ENCODE measurements at regions not wholly inside any gene's neighbourhood (a gene's known extent, or its start where the extent isn't known, plus 50 kb on each side); places are given as distances from the start of the nearest gene placed in this dataset.

GRCh38 chr6:40954446-40955177 is 84.4 kb downstream of the UNC5CL start:
- H3K27me3 ChIP-seq (ENCODE audit: low read length): 0 out of 2 replicates have a peak, but pooled peaks cover 3% of the 10 kb centered on the region
- H3K79me2 ChIP-seq (ENCODE audit: insufficient read depth, low read length): no peaks in the 10 kb centered on the region
- H3K36me3 ChIP-seq (ENCODE audit: low read length): no peaks in the 10 kb centered on the region
- H3K9me3 ChIP-seq (ENCODE audit: insufficient read depth, low read length): no peaks in the 10 kb centered on the region
- H3K27ac ChIP-seq (ENCODE audit: low read depth, low read length): no peak overlapping the region
- H3K4me3 ChIP-seq (ENCODE audit: insufficient read depth, low read length, poor library complexity, severe bottlenecking): no peak overlapping the region
- H3K9me2 ChIP-seq (replicated peaks; ENCODE audit: insufficient read depth, low read length): no peaks in the 10 kb centered on the region
- no peak overlapping the region for H3K4me2 ChIP-seq (ENCODE audit: low read depth, low read length, poor library complexity, severe bottlenecking)
- no peaks in the 10 kb centered on the region for H3F3A ChIP-seq (ENCODE audit: insufficient read depth)
- H4K20me1 ChIP-seq (ENCODE audit: low read depth, low read length): no peaks in the 10 kb centered on the region
- no peak for TF ChIP-seq CTCF (IDR thresholded peaks at IDR 0.05; ENCODE audit: insufficient read depth, low read length, poor library complexity, severe bottlenecking)
- H3K9ac ChIP-seq (ENCODE audit: low read length): no peak overlapping the region
- H2AFZ ChIP-seq (ENCODE audit: low read depth, low read length, severe bottlenecking): no peak overlapping the region

- Histone ChIP-seq H2AFZ (ENCODE audit: low read depth, low read length, severe bottlenecking) (no peak overlapping the region), H3K9me3 (ENCODE audit: insufficient read depth, low read length) (no peaks in the 10 kb centered on the region), H3K4me3 (ENCODE audit: insufficient read depth, low read length, poor library complexity, severe bottlenecking) (no peak overlapping the region), H3K9ac (ENCODE audit: low read length) (no peak overlapping the region), H3K4me2 (ENCODE audit: low read depth, low read length, poor library complexity, severe bottlenecking) (no peak overlapping the region), H3F3A (ENCODE audit: insufficient read depth) (no peaks in the 10 kb centered on the region), H3K36me3 (ENCODE audit: low read length) (no peaks in the 10 kb centered on the region), H3K9me2 (replicated peaks; ENCODE audit: insufficient read depth, low read length) (no peaks in the 10 kb centered on the region), H3K27me3 (ENCODE audit: low read length) (0 out of 2 replicates have a peak, but pooled peaks cover 3% of the 10 kb centered on the region), H3K79me2 (ENCODE audit: insufficient read depth, low read length) (no peaks in the 10 kb centered on the region), H3K27ac (ENCODE audit: low read depth, low read length) (no peak overlapping the region), H4K20me1 (ENCODE audit: low read depth, low read length) (no peaks in the 10 kb centered on the region)
- TF ChIP-seq CTCF (IDR thresholded peaks at IDR 0.05; ENCODE audit: insufficient read depth, low read length, poor library complexity, severe bottlenecking): no peak
- no peak for TF ChIP-seq EZH2phosphoT487 (conservative IDR thresholded peaks at IDR 0.05; ENCODE audit: low read length)
Measured at GRCh38 chr6:40953486-40953885, 85.5 kb downstream of the UNC5CL start.

GRCh38 chr6:40950986-40951698 is 87.9 kb downstream of the UNC5CL start:
- H3K4me2 ChIP-seq (ENCODE audit: low read depth, low read length, poor library complexity, severe bottlenecking): no peak overlapping the region
- no peaks in the 10 kb centered on the region for H3K36me3 ChIP-seq (ENCODE audit: low read length)
- TF ChIP-seq EZH2phosphoT487 (conservative IDR thresholded peaks at IDR 0.05; ENCODE audit: low read length) (no peak), CTCF (IDR thresholded peaks at IDR 0.05; ENCODE audit: insufficient read depth, low read length, poor library complexity, severe bottlenecking) (no peak)
- no peak overlapping the region for H3K27ac ChIP-seq (ENCODE audit: low read depth, low read length)
- H2AFZ ChIP-seq (ENCODE audit: low read depth, low read length, severe bottlenecking): no peak overlapping the region
- no peaks in the 10 kb centered on the region for H3F3A ChIP-seq (ENCODE audit: insufficient read depth)
- 0 out of 2 replicates have a peak, but pooled peaks cover 3% of the 10 kb centered on the region for H3K27me3 ChIP-seq (ENCODE audit: low read length)
- H4K20me1 ChIP-seq (ENCODE audit: low read depth, low read length): no peaks in the 10 kb centered on the region
- H3K9me2 ChIP-seq (replicated peaks; ENCODE audit: insufficient read depth, low read length): no peaks in the 10 kb centered on the region
- H3K4me3 ChIP-seq (ENCODE audit: insufficient read depth, low read length, poor library complexity, severe bottlenecking): no peak overlapping the region
- no peaks in the 10 kb centered on the region for H3K79me2 ChIP-seq (ENCODE audit: insufficient read depth, low read length)
- no peak overlapping the region for H3K9ac ChIP-seq (ENCODE audit: low read length)
- no peaks in the 10 kb centered on the region for H3K9me3 ChIP-seq (ENCODE audit: insufficient read depth, low read length)
